ENCODE measurements at regions not wholly inside any gene's neighbourhood (a gene's known extent, or its start where the extent isn't known, plus 50 kb on each side); places are given as distances from the start of the nearest gene placed in this dataset.
"Not testable (repeated sequence)": the region's sequence is repeated elsewhere in the genome, so short reads cannot be mapped to it uniquely, and the experiment has no call there.

GRCh38 chr3:197459571-197459970 lies 96.2 kb downstream of the BDH1 start:
- H3K36me3 ChIP-seq (replicated peaks; ENCODE audit: control insufficient read depth, insufficient read depth, low read length); H3K4me3 ChIP-seq (ENCODE audit: insufficient read depth, low read depth, low read length); DNase-seq; H3K27me3 ChIP-seq (ENCODE audit: control insufficient read depth, insufficient read depth, low read length): not testable (repeated sequence)

- DNase-seq: no peak
- Histone ChIP-seq H3K36me3 (replicated peaks; ENCODE audit: control insufficient read depth, insufficient read depth, low read length) (no peaks in the 10 kb centered on the region), H3K4me3 (ENCODE audit: insufficient read depth, low read depth, low read length) (no peak overlapping the region), H3K27me3 (ENCODE audit: control insufficient read depth, insufficient read depth, low read length) (0 out of 2 replicates have a peak, but pooled peaks cover under 1% of the 10 kb centered on the region)
Measured at GRCh38 chr3:197458906-197459470, 96.8 kb downstream of the BDH1 start.

- no peaks in the 10 kb centered on the region for H3K36me3 ChIP-seq (replicated peaks; ENCODE audit: control insufficient read depth, insufficient read depth, low read length)
- no peak overlapping the region for H3K4me3 ChIP-seq (ENCODE audit: insufficient read depth, low read depth, low read length)
- DNase-seq: peak; percentile 58
- 0 out of 2 replicates have a peak, but pooled peaks cover 1% of the 10 kb centered on the region for H3K27me3 ChIP-seq (ENCODE audit: control insufficient read depth, insufficient read depth, low read length)
Measured at GRCh38 chr3:197458179-197458707, 97.5 kb downstream of the BDH1 start.

- H3K4me3 ChIP-seq (ENCODE audit: insufficient read depth, low read depth, low read length): peak overlapping the region; percentile 61
- H3K27me3 ChIP-seq (ENCODE audit: control insufficient read depth, insufficient read depth, low read length): 0 out of 2 replicates have a peak, but pooled peaks cover 1% of the 10 kb centered on the region
- DNase-seq: peak; percentile 91
- H3K36me3 ChIP-seq (replicated peaks; ENCODE audit: control insufficient read depth, insufficient read depth, low read length): no peaks in the 10 kb centered on the region
Measured at GRCh38 chr3:197456261-197457091, 99.3 kb downstream of the BDH1 start.

- H3K4me3 ChIP-seq (ENCODE audit: insufficient read depth, low read depth, low read length); H3K27me3 ChIP-seq (ENCODE audit: control insufficient read depth, insufficient read depth, low read length); DNase-seq; H3K36me3 ChIP-seq (replicated peaks; ENCODE audit: control insufficient read depth, insufficient read depth, low read length): not testable (repeated sequence)
Measured at GRCh38 chr3:197454841-197455240, 100.9 kb downstream of the BDH1 start.

- no peak for DNase-seq
- H3K4me3 ChIP-seq (ENCODE audit: insufficient read depth, low read depth, low read length): no peak overlapping the region
- no peaks in the 10 kb centered on the region for H3K36me3 ChIP-seq (replicated peaks; ENCODE audit: control insufficient read depth, insufficient read depth, low read length)
- 0 out of 2 replicates have a peak, but pooled peaks cover 1% of the 10 kb centered on the region for H3K27me3 ChIP-seq (ENCODE audit: control insufficient read depth, insufficient read depth, low read length)
Measured at GRCh38 chr3:197454014-197454413, 101.8 kb downstream of the BDH1 start.

GRCh38 chr3:197450810-197451209 lies 105.0 kb downstream of the BDH1 start:
- no peaks in the 10 kb centered on the region for H3K36me3 ChIP-seq (replicated peaks; ENCODE audit: control insufficient read depth, insufficient read depth, low read length)
- H3K4me3 ChIP-seq (ENCODE audit: insufficient read depth, low read depth, low read length): no peak overlapping the region
- no peak for DNase-seq
- H3K27me3 ChIP-seq (ENCODE audit: control insufficient read depth, insufficient read depth, low read length): 0 out of 2 replicates have a peak, but pooled peaks cover 1% of the 10 kb centered on the region

GRCh38 chr3:197450308-197450707 lies 105.5 kb downstream of the BDH1 start:
- no peak for DNase-seq
- no peak overlapping the region for H3K4me3 ChIP-seq (ENCODE audit: insufficient read depth, low read depth, low read length)
- no peaks in the 10 kb centered on the region for H3K36me3 ChIP-seq (replicated peaks; ENCODE audit: control insufficient read depth, insufficient read depth, low read length)
- 0 out of 2 replicates have a peak, but pooled peaks cover 1% of the 10 kb centered on the region for H3K27me3 ChIP-seq (ENCODE audit: control insufficient read depth, insufficient read depth, low read length)

GRCh38 chr3:197449181-197449580 lies 106.6 kb downstream of the BDH1 start:
- not testable (repeated sequence) for H3K4me3 ChIP-seq (ENCODE audit: insufficient read depth, low read depth, low read length); DNase-seq; H3K36me3 ChIP-seq (replicated peaks; ENCODE audit: control insufficient read depth, insufficient read depth, low read length); H3K27me3 ChIP-seq (ENCODE audit: control insufficient read depth, insufficient read depth, low read length)

- not testable (repeated sequence) for DNase-seq; H3K36me3 ChIP-seq (replicated peaks; ENCODE audit: control insufficient read depth, insufficient read depth, low read length); H3K4me3 ChIP-seq (ENCODE audit: insufficient read depth, low read depth, low read length); H3K27me3 ChIP-seq (ENCODE audit: control insufficient read depth, insufficient read depth, low read length)
Measured at GRCh38 chr3:197447781-197448180, 108.0 kb downstream of the BDH1 start.

GRCh38 chr3:197447057-197447456 lies 108.7 kb downstream of the BDH1 start:
- Histone ChIP-seq H3K27me3 (ENCODE audit: control insufficient read depth, insufficient read depth, low read length) (no peaks in the 10 kb centered on the region), H3K4me3 (ENCODE audit: insufficient read depth, low read depth, low read length) (no peak overlapping the region), H3K36me3 (replicated peaks; ENCODE audit: control insufficient read depth, insufficient read depth, low read length) (no peaks in the 10 kb centered on the region)
- no peak for DNase-seq

GRCh38 chr3:197446700-197447056 lies 109.1 kb downstream of the BDH1 start:
- Histone ChIP-seq H3K4me3 (ENCODE audit: insufficient read depth, low read depth, low read length) (no peak overlapping the region), H3K27me3 (ENCODE audit: control insufficient read depth, insufficient read depth, low read length) (no peaks in the 10 kb centered on the region), H3K36me3 (replicated peaks; ENCODE audit: control insufficient read depth, insufficient read depth, low read length) (no peaks in the 10 kb centered on the region)
- no peak for DNase-seq

- DNase-seq: no peak
- Histone ChIP-seq H3K4me3 (ENCODE audit: insufficient read depth, low read depth, low read length) (no peak overlapping the region), H3K27me3 (ENCODE audit: control insufficient read depth, insufficient read depth, low read length) (no peaks in the 10 kb centered on the region), H3K36me3 (replicated peaks; ENCODE audit: control insufficient read depth, insufficient read depth, low read length) (no peaks in the 10 kb centered on the region)
Measured at GRCh38 chr3:197445896-197446699, 109.7 kb downstream of the BDH1 start.

- H3K27me3 ChIP-seq (ENCODE audit: control insufficient read depth, insufficient read depth, low read length): no peaks in the 10 kb centered on the region
- no peak overlapping the region for H3K4me3 ChIP-seq (ENCODE audit: insufficient read depth, low read depth, low read length)
- DNase-seq: no peak
- H3K36me3 ChIP-seq (replicated peaks; ENCODE audit: control insufficient read depth, insufficient read depth, low read length): no peaks in the 10 kb centered on the region
Measured at GRCh38 chr3:197444793-197445379, 110.9 kb downstream of the BDH1 start.

All from H7 (cell line).